HT1080 (cell line): ENCODE measurements at regions not wholly inside any gene's neighbourhood (a gene's known extent, or its start where the extent isn't known, plus 50 kb on each side); places are given as distances from the start of the nearest gene placed in this dataset.
"Not testable (repeated sequence)": the region's sequence is repeated elsewhere in the genome, so short reads cannot be mapped to it uniquely, and the experiment has no call there.

Experiments used
- DNase-seq: peaks from one replicate; pipeline ENCODE4 v3.0.0-alpha.2; 2015; ENCODE audit warnings: low read depth

- no peak for DNase-seq
Observed at GRCh38 chr2:145591109-145591809, 1071.3 kb upstream of the ZEB2 start.

DNA sequence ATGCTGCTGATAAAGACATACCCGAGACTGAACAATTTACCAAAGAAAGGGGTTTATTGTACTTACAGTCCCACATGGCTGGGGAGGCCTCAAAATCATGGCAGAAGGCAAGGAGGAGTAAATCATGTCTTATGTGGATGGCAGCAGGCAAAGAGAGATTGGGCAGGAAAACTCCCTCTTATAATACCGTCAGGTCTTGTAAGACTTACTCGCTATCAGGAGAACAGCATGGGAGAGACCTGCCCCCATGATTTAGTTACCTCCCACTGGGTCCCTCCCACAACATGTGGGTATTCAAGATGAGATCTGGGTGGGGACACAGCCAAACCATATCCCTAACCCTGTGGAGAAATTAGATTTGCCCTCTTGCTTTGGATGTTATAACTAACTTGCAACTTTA lies 1068.0 kb upstream of the ZEB2 start:
- DNase-seq, result no peak

DNA sequence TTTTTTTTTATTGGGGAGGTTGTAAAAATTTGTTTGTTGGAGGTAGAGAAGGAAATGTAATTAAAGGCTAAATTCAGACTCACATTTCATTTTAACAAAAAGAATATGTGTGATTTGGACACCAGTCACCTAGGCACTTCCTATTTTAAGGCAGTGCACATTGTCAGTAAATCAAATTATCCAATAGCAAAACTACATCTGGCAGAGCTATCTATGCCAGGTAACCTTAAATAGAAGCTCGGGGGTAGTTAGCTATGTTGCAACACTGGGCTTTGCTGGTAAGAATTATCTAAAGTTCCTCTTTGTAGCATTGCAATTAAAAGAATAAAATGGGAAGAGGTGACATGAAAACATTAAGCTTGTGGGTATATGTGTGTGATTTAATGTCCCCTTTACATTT lies 1064.4 kb upstream of the ZEB2 start:
- no peak for DNase-seq

- DNase-seq, result no peak
Observed at GRCh38 chr2:145573608-145574007, 1053.7 kb upstream of the ZEB2 start.

- no peak for DNase-seq
Observed at GRCh38 chr2:145572238-145572637, 1052.3 kb upstream of the ZEB2 start.

- peak; percentile 18 for DNase-seq
Observed at GRCh38 chr2:145569108-145569507, 1049.2 kb upstream of the ZEB2 start.

DNA sequence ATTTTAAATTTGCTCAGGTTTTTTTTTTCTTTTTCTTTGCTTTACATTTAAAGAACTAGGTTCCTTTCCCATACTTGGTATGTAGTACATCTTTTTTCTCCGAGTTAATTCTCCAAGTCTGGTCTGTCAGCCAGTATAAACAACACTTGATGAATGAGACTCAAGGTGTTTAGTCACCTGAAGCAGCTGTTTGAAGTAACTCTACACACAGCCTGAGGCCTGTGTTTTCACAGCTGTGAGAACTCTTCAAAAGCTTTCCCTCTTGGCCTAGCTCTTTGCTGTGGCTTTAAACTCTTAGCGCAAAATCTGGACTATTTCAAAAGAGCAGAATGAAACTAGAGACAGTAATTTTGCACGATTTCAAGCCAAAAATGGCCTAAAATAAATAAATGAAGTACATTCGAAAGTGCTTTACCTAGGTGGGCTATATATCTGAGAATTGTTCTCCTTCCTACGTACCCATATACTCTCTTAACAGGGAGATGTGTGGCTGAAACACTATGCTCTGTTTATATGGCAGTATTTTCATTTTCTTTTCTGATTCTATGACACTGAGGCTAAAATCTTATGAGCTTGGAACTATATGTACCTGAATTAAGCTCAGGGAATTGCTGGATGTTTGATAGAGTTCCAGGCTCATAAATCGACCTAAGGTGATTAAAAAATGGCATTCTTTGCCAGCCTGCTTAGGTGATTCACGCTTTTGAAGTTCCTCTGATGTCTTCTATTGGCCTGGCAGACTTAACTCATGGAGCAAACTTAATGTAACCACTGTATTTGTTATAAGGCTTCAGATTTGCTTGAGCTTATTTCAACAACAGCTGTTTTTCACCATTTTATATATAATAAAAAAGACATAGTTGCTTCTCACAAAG lies 1044.1 kb upstream of the ZEB2 start:
- no peak for DNase-seq

GRCh38 chr2:145561152-145561551 lies 1041.2 kb upstream of the ZEB2 start:
- DNase-seq, result no peak

DNA sequence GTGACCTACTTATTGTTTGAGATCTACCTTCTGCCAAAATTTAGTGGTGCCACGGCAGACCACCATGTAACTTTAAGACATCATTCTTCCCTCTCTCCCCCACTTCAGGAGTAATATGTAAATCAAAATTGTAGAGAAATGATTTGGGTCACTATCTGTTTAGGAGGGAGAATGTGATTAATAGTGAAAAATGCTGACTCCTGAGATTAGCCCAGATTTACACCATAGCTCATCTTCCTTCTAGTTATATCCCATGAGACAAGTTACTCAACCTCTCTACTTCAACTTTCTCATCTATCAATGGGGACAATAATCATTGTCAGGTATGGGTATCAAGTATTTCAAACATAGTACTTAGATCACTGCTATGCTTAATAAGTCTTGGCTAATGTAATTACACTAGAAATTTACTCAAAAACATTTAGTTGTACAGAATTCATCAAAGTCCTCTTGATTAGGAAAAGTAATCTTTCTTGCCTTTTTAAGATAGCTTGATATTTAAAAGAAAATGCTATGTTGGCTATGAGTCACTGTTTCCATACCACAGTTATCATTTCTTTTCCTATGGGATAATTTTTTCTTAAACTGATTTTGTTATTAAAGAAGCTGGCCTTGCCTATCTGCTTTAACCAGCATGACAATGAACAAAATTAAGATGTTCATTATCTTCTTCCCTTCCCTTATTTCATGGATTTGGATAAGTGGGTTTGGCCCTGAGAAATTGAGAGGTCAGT lies 1038.9 kb upstream of the ZEB2 start:
- no peak for DNase-seq

- DNase-seq, result no peak
Observed at GRCh38 chr2:145555360-145555759, 1035.4 kb upstream of the ZEB2 start.

GRCh38 chr2:145551686-145552085 lies 1031.8 kb upstream of the ZEB2 start:
- DNase-seq, result no peak

DNA sequence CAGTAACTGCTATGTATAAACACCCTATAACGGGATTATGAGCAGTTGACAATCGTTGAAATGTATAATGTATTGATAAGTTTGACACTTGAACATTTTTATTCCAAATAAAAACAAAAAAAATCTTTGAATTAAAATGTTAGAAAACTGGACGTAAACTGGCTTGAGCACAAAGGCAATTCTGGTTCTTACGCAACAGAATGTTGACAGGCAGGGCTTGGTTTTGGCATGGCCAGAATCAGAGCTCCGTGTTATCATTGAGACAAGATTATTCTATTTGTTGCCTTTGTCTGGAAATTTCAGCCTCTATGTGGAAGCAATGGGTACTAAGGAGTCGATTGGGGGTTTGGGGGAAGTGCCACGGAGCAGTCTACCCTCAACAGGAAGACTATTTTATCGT lies 1028.6 kb upstream of the ZEB2 start:
- no peak for DNase-seq

DNA sequence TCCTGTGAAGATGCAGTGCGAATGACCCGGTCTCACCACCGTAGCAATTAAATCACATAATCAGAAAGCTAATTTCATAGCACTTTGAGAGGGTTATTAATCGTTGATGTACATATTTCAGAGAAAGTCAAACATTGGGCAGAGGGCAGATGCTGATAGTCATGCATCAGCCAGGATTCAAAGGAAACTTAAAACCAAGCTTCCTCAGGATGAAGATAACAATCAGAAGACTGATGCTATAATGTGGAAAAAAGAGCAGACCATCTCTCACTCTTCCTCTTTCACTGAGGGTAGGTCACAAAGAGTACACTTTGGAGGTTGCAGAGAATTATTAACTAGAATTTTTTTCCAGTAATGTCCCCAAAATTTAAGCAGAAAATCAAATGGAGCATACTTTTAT lies 1027.7 kb upstream of the ZEB2 start:
- DNase-seq, result no peak

DNA sequence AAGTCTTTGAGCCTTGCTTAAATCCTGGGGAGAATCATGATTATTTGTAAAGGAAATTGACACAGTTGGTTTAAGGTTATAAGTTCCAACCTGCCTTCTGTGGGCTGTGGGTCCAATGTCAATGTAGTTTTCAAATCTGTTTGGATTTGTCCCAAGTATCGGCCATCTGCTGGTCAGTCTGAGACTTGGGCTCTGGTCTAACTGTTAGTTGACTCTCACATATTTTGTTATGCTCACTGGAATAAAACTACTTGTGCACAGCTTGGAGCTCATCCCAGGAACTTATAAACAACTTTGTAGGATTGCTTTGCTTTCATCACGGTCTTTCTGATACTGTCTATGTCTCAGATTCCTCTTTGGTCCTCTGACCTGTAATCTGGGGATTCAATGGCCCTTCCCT lies 1026.2 kb upstream of the ZEB2 start:
- DNase-seq, result peak; percentile 11

- no peak for DNase-seq
Observed at GRCh38 chr2:145543856-145544255, 1023.9 kb upstream of the ZEB2 start.

DNA sequence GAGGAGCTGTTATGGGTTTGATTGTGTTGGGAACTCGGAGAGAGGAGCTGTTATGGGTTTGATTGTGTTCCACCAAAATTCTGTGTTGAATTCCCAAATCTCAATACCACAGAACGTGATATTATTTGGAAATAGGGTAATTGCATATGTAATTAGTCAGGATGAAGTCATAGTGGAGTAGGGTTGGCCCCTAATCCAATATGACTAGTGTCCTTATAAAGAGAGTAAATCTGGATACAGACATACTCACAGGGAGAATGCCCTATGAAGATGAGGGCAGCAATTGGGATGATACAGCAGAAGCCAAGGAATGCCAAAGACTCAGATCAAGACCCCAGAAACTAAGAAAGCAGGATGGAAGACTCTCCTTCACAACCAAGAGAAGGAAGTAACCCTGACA lies 1023.2 kb upstream of the ZEB2 start:
- no peak for DNase-seq

- no peak for DNase-seq
Observed at GRCh38 chr2:145541028-145541427, 1021.1 kb upstream of the ZEB2 start.

DNA sequence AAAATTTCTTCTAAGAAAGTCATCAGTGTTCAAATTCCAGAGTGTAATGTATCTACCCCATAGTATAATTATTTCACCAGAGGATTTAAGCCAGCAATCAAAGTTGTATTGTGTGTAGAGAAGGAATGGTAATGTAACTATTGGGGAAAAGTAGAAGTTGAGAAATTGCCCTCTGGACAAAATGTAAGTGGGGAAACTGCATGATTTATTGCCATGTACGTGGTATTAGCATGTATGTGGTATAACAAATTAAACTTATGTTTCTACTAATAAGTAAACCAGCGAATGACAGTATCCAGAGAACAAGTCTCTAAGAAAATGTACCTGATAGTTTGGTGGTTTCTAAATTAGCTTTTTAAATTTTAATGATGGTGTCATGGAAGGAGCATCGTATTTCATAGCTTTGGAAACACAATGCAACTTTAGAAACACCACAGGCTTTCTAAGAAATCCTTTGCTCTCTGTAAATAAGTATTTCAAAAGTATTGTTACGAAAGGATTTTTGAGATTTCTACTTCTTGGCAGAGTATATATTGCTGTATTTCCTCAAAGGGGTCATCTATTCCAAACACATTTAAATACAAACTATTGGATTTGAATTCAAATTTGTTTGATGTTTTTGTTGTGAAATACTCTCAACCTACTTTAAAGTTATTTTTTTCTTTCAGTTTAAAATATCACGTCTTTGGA lies 1018.9 kb upstream of the ZEB2 start:
- no peak for DNase-seq

- DNase-seq, result peak; percentile 26
Observed at GRCh38 chr2:145530653-145531052, 1010.7 kb upstream of the ZEB2 start.

GRCh38 chr2:145524836-145525235 lies 1004.9 kb upstream of the ZEB2 start:
- no peak for DNase-seq

GRCh38 chr2:145524303-145524702 lies 1004.4 kb upstream of the ZEB2 start:
- DNase-seq, result no peak

DNA sequence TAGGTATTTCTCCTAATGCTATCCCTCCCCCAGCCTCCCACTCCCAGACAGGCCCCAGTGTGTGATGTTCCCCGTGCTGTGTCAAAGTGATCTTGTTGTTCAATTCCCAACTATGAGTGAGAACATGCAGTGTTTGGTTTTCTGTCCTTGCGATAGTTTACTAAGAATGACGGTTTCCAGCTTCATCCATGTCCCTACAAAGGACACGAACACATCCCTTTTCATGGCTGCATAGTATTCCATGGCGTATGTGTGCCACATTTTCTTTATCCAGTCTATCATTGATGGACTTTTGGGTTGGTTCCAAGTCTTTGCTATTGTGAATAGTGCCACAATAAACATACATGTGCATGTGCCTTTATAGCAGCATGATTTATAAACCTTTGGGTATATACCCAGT lies 999.3 kb upstream of the ZEB2 start:
- DNase-seq, result not testable (repeated sequence)
